ENCODE measurements at regions not wholly inside any gene's neighbourhood (a gene's known extent, or its start where the extent isn't known, plus 50 kb on each side); places are given as distances from the start of the nearest gene placed in this dataset.

DNA sequence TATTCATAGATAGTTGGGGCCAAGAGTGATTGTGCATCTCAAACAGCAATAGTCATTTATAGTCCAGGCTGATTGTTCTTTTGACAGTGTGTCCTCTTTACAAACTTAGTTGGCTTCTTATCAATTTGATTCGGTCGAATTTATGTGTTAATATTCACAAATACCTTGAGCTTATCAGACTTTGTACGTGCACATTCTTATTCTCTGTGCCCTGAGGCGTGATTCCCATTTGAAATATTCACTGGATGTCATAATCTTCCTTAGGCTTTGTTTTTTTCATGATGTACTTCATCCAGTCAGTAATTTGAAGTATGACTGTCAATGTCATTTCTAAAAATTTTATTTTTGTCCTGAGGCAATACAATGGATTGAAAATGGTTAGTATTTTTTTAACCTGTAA is 263.5 kb upstream of the PCDH7 start:
- no peak for TF ChIP-seq EZH2 (IDR thresholded peaks at IDR 0.05; ENCODE audit: low read length)
- TF ChIP-seq, protein P1, sequence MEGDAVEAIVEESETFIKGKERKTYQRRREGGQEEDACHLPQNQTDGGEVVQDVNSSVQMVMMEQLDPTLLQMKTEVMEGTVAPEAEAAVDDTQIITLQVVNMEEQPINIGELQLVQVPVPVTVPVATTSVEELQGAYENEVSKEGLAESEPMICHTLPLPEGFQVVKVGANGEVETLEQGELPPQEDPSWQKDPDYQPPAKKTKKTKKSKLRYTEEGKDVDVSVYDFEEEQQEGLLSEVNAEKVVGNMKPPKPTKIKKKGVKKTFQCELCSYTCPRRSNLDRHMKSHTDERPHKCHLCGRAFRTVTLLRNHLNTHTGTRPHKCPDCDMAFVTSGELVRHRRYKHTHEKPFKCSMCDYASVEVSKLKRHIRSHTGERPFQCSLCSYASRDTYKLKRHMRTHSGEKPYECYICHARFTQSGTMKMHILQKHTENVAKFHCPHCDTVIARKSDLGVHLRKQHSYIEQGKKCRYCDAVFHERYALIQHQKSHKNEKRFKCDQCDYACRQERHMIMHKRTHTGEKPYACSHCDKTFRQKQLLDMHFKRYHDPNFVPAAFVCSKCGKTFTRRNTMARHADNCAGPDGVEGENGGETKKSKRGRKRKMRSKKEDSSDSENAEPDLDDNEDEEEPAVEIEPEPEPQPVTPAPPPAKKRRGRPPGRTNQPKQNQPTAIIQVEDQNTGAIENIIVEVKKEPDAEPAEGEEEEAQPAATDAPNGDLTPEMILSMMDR (optimal IDR thresholded peaks at IDR 0.05 in 1 of 3, IDR thresholded peaks at IDR 0.05 in 1 of 3, conservative IDR thresholded peaks at IDR 0.05 in 1 of 3; ENCODE audit: extremely low read depth in 1 of 3, insufficient read depth in 2 of 3, low read length in 3 of 3): no peak
- H3K27me3 ChIP-seq (ENCODE audit: control insufficient read depth, extremely low read depth, insufficient read depth, low read length): no peaks in the 10 kb centered on the region
- H3K9me3 ChIP-seq (ENCODE audit: control insufficient read depth, low read depth, low read length): no peaks in the 10 kb centered on the region
- H3K9me1 ChIP-seq (ENCODE audit: control insufficient read depth, extremely low read depth, insufficient read depth, low read length): no peaks in the 10 kb centered on the region
- no peak overlapping the region for H3K9ac ChIP-seq (ENCODE audit: control insufficient read depth, extremely low read depth, insufficient read depth, low read length)
- H3K36me3 ChIP-seq (ENCODE audit: control insufficient read depth in 2 of 2, extremely low read depth in 1 of 2, insufficient read depth in 2 of 2, low read length in 2 of 2): no peaks in the 10 kb centered on the region
- H3K4me3 ChIP-seq (ENCODE audit: control insufficient read depth in 2 of 3, extremely low read depth in 1 of 3, insufficient read depth in 2 of 3, low read depth in 1 of 3, low read length in 3 of 3): no peak overlapping the region
- no peaks in the 10 kb centered on the region for H4K20me1 ChIP-seq (ENCODE audit: control insufficient read depth, extremely low read depth, insufficient read depth, low read length)
- no peak for FAIRE-seq
- H3K79me2 ChIP-seq (ENCODE audit: control insufficient read depth, insufficient read depth, low read length): no peaks in the 10 kb centered on the region
- H3K4me1 ChIP-seq (ENCODE audit: control insufficient read depth, extremely low read depth, insufficient read depth, low read length): no peaks in the 10 kb centered on the region
- no peak overlapping the region for H2AFZ ChIP-seq (ENCODE audit: control insufficient read depth, low read length)
- H3K4me2 ChIP-seq (ENCODE audit: control insufficient read depth, extremely low read depth, insufficient read depth, low read depth, low read length): no peak overlapping the region
- DNase-seq (ENCODE audit: low read depth, low spot score): no peak
- H3K27ac ChIP-seq (ENCODE audit: control insufficient read depth, insufficient read depth, low read length): no peak overlapping the region
- dilution Hi-C loops (cut with MboI; ENCODE audit: extremely low pct_ligation_motif_present, low sequenced_read_pairs): no loop called here

DNA sequence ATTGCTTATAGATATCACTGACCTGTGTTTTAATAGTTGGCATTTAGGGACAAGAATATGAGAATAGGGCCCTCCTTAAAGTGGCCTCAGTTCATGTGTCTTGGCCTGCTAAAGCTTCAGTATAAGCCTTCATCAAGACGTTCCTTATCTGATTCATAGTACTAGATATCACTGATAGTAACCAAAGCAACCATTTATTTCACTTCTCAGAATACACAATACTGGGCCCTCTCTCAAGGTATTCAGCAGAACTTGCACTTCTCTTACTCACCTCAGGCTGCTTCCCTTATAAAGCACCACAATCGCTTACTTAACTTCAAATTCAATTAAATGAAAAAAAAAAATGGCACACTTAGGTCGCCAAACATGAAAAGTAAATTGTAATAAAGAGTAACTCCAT is 259.4 kb upstream of the PCDH7 start:
- Histone ChIP-seq H2AFZ (ENCODE audit: control insufficient read depth, low read length) (no peak overlapping the region), H3K27me3 (ENCODE audit: control insufficient read depth, extremely low read depth, insufficient read depth, low read length) (no peaks in the 10 kb centered on the region), H3K4me2 (ENCODE audit: control insufficient read depth, extremely low read depth, insufficient read depth, low read depth, low read length) (no peak overlapping the region), H3K27ac (ENCODE audit: control insufficient read depth, insufficient read depth, low read length) (no peak overlapping the region), H3K4me3 (ENCODE audit: control insufficient read depth in 2 of 3, extremely low read depth in 1 of 3, insufficient read depth in 2 of 3, low read depth in 1 of 3, low read length in 3 of 3) (no peak overlapping the region), H3K9me1 (ENCODE audit: control insufficient read depth, extremely low read depth, insufficient read depth, low read length) (no peaks in the 10 kb centered on the region), H4K20me1 (ENCODE audit: control insufficient read depth, extremely low read depth, insufficient read depth, low read length) (no peaks in the 10 kb centered on the region), H3K79me2 (ENCODE audit: control insufficient read depth, insufficient read depth, low read length) (no peaks in the 10 kb centered on the region), H3K9ac (ENCODE audit: control insufficient read depth, extremely low read depth, insufficient read depth, low read length) (no peak overlapping the region), H3K4me1 (ENCODE audit: control insufficient read depth, extremely low read depth, insufficient read depth, low read length) (no peaks in the 10 kb centered on the region), H3K9me3 (ENCODE audit: control insufficient read depth, low read depth, low read length) (no peaks in the 10 kb centered on the region), H3K36me3 (ENCODE audit: control insufficient read depth in 2 of 2, extremely low read depth in 1 of 2, insufficient read depth in 2 of 2, low read length in 2 of 2) (no peaks in the 10 kb centered on the region)
- no peak for DNase-seq (ENCODE audit: low read depth, low spot score)
- dilution Hi-C loops (cut with MboI; ENCODE audit: extremely low pct_ligation_motif_present, low sequenced_read_pairs): no loop called here
- no peak for FAIRE-seq
- TF ChIP-seq, protein P1 (optimal IDR thresholded peaks at IDR 0.05 in 1 of 3, IDR thresholded peaks at IDR 0.05 in 1 of 3, conservative IDR thresholded peaks at IDR 0.05 in 1 of 3; ENCODE audit: extremely low read depth in 1 of 3, insufficient read depth in 2 of 3, low read length in 3 of 3): no peak
- TF ChIP-seq EZH2 (IDR thresholded peaks at IDR 0.05; ENCODE audit: low read length): no peak

All from keratinocyte (primary cell).